AG08395 (cell line): ENCODE measurements at regions not wholly inside any gene's neighbourhood (a gene's known extent, or its start where the extent isn't known, plus 50 kb on each side); places are given as distances from the start of the nearest gene placed in this dataset.
"Not testable (repeated sequence)": the region's sequence is repeated elsewhere in the genome, so short reads cannot be mapped to it uniquely, and the experiment has no call there.

Source experiments
- DNase-seq: peaks from one replicate; pipeline ENCODE4 v3.0.0; 2012; ENCODE audit warnings: mixed read lengths, low spot score

DNA sequence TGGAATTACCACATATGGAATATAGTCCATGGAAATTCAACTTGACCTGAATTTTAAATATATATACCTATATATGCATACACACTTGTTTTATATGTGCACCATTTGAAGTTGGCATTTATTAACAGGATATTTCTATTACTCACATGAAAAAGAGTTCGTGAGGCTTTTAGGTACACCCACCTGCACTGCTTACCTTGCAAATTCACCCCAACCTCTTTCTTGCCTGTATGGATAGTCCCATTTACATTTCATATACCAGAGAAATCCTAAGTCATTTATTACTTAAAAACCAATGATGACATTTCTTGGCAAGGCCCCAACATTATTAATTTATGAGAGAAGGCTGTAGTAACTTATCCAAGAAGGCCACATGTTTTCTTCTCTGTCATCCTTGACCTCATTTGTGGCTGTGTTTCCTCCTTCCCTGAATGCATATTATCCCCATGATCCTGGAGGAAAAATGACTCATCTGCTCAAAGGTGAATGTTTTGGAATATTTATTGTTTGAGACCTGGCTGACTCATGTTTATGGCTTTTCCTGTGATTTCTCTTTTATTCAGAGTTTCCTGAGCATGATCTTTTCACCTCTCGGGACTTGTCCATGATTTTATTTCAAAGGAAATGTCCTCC, 62.2 kb upstream of the FAM241A start:
- DNase-seq = peak; percentile 77

DNA sequence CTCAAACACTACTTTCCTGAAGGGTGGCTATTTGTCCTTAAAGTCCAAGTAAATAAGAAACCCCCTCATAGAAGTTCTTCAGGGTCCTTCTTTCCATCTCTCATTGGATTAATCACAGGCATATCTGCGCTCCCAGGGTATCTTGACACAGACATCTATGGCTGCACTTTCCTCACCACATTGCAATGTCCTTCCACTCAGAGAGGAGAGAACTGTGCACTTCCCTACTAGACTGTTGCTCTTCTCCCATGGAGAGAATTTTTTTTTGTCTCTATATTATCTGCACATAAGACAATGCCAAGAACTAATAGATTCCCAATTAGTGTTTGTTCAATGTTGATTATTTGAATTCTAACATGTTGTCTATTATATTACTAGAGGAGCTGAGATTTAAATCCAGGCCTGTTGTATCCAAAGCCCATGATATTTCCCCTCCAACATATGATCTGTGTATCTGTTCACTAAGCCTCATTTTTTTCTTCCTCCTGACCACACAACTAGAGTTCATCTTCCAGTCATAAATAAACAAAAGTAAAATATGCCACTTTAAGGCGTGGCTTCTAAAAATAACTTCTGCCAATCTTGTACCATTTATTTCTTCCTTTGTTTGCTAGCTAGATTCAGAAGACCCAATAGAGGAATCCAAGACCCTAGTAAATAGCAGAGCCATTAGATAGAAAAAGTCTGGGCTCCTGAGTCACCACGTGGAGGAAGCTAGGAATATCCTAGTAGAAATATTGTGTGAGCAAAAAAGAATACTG, 61.5 kb upstream of the FAM241A start:
- DNase-seq = no peak

DNA sequence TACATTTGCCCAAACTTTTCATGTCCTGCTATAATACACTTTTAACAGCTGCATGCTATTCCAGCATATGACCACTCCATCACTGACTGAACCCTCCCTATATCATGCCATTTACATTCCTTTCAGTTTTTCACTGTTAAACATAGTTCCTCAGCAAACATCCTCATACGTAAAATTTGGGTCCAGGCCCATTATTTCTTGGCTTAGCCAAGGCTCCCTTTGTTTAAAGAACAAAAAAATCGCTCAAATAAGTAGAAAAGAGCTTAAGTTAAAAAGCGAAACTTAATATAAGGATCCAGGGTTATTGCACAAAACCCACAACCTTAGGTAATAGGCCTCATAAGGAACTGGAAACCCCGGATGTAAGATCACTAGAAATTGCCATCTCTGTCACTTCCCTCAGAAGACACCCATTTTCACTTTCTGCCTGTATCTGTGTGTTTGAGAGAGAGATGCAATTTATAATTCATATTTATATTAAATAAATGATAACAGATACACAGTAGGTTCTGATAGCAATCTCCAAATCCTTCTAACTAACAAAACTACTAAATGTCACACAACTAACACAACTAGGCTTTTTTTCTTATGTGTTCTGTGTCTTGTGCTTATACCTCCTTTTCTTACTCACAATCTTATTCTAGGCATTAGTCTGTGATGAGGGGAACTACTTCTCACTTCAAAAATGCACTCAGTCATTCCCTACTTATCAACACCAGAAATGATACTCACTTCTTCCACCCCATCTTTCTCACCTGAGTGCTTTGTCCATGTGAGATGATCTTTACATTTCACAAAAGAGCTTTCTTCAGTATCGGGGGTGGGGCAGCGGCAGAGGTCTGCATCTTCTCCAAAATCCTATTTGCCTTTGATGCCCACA, 59.9 kb upstream of the FAM241A start:
- DNase-seq = no peak

GRCh38 chr4:112086036-112086434, 59.2 kb upstream of the FAM241A start:
- DNase-seq = no peak

DNA sequence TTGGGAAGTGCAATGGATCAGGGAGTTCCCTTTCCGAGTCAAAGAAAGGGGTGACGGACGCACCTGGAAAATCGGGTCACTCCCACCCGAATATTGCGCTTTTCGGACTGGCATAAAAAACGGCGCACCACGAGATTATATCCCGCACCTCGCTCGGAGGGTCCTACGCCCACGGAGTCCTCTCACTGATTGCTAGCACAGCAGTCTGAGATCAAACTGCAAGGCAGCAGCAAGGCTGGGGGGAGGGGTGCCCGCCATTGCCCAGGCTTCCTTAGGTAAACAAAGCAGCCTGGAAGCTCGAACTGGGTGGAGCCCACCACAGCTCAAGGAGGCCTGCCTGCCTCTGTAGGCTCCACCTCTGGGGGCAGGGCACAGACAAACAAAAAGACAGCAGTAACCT, 58.6 kb upstream of the FAM241A start:
- not testable (repeated sequence) for DNase-seq

DNA sequence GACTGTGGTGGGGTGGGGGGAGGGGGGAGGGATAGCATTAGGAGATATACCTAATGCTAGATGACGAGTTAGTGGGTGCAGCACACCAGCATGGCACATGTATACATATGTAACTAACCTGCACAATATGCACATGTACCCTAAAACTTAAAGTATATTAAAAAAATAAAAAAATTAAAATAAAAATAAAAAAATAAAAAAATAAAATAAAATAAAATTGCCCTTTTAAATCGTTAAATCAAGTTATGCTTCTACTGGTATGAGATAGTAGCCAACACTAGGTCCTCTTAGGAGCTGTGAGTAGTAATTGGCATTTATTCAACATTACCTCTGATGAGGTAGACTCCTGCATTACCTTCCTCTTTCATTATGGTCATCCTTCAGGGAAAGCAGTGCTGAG, 52.9 kb upstream of the FAM241A start:
- not testable (repeated sequence) for DNase-seq

- no peak for DNase-seq
These were observed 51.5 kb upstream of the FAM241A start for GRCh38 chr4:112093636-112094202.

- DNase-seq = no peak
These were observed 50.9 kb upstream of the FAM241A start for GRCh38 chr4:112094330-112094729.
